ENCODE measurements at regions not wholly inside any gene's neighbourhood (a gene's known extent, or its start where the extent isn't known, plus 50 kb on each side); places are given as distances from the start of the nearest gene placed in this dataset.

DNA sequence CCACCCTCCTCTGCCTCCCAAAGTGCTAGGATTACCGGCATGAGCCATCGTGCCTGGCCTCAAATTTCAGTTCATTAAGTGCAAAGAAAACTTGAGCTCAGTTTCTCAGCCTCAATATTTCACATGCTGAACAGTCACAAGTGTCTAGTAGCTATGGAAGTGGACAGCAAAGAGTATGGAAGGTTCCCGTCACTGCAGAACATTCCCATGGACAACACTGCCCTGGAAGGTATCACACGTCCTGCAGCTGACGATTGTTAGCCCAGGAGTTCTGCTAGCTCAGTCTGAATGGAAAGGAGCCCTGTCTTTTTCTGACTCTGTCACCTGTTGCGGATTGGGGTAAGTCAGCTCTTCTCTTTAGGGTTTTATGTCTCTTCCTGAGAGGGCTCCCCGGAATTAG lies 86.2 kb upstream of the PTPRM start:
- TF ChIP-seq EZH2phosphoT487 (IDR thresholded peaks at IDR 0.05; ENCODE audit: borderline replicate concordance, low read length) = no peak
- TF ChIP-seq, protein P1, sequence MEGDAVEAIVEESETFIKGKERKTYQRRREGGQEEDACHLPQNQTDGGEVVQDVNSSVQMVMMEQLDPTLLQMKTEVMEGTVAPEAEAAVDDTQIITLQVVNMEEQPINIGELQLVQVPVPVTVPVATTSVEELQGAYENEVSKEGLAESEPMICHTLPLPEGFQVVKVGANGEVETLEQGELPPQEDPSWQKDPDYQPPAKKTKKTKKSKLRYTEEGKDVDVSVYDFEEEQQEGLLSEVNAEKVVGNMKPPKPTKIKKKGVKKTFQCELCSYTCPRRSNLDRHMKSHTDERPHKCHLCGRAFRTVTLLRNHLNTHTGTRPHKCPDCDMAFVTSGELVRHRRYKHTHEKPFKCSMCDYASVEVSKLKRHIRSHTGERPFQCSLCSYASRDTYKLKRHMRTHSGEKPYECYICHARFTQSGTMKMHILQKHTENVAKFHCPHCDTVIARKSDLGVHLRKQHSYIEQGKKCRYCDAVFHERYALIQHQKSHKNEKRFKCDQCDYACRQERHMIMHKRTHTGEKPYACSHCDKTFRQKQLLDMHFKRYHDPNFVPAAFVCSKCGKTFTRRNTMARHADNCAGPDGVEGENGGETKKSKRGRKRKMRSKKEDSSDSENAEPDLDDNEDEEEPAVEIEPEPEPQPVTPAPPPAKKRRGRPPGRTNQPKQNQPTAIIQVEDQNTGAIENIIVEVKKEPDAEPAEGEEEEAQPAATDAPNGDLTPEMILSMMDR (IDR thresholded peaks at IDR 0.05; ENCODE audit: low read depth, low read length, poor library complexity, severe bottlenecking) = no peak
- H3K79me2 ChIP-seq (ENCODE audit: control insufficient read depth, low read length) = no peaks in the 10 kb centered on the region
- H3K36me3 ChIP-seq (ENCODE audit: control insufficient read depth, low read length) = no peaks in the 10 kb centered on the region
- no peak overlapping the region for H3K4me3 ChIP-seq (ENCODE audit: low read length)
- peaks cover 4% of the 10 kb centered on the region; the same call in 1 of the 2 replicates for H3K9me3 ChIP-seq (ENCODE audit: control insufficient read depth, insufficient read depth, low read length)
- no peak overlapping the region for H3K27ac ChIP-seq (ENCODE audit: low read depth, low read length)
- H3K4me1 ChIP-seq (ENCODE audit: control insufficient read depth, low read length) = no peaks in the 10 kb centered on the region
- H3K27me3 ChIP-seq (ENCODE audit: control insufficient read depth, low read length) = no peaks in the 10 kb centered on the region
- no peaks in the 10 kb centered on the region for H4K20me1 ChIP-seq (ENCODE audit: control insufficient read depth, insufficient read depth, low read depth, low read length)
- no peaks in the 10 kb centered on the region for H3F3A ChIP-seq (ENCODE audit: control insufficient read depth, insufficient read depth)
- H3K9me2 ChIP-seq (replicated peaks; ENCODE audit: control insufficient read depth, low read length) = no peaks in the 10 kb centered on the region
- H3K4me2 ChIP-seq (ENCODE audit: low read length) = no peak overlapping the region

DNA sequence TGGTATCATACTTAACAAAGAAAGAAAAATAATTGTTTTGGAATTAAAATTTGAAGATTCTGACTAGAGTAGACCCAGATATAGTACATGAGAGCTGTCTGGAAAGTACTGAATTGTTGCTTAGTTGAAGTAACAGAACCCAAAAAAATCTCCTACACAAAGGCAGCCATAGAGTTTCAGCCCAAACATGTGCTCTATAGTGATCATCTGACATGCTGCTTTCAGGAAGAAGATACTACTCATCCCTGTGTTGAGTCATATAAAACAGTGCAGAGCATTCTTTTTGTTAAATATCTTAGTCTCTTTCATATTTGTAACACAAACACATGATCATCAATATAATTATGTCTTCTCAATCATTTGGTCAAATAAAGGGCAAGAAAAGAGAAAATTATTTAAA lies 84.8 kb upstream of the PTPRM start:
- no peaks in the 10 kb centered on the region for H3F3A ChIP-seq (ENCODE audit: control insufficient read depth, insufficient read depth)
- H4K20me1 ChIP-seq (ENCODE audit: control insufficient read depth, insufficient read depth, low read depth, low read length) = no peaks in the 10 kb centered on the region
- TF ChIP-seq, protein P1 (IDR thresholded peaks at IDR 0.05; ENCODE audit: low read depth, low read length, poor library complexity, severe bottlenecking) = no peak
- no peak for TF ChIP-seq EZH2phosphoT487 (IDR thresholded peaks at IDR 0.05; ENCODE audit: borderline replicate concordance, low read length)
- no peak overlapping the region for H3K4me3 ChIP-seq (ENCODE audit: low read length)
- no peaks in the 10 kb centered on the region for H3K4me1 ChIP-seq (ENCODE audit: control insufficient read depth, low read length)
- no peak overlapping the region for H3K4me2 ChIP-seq (ENCODE audit: low read length)
- no peaks in the 10 kb centered on the region for H3K9me2 ChIP-seq (replicated peaks; ENCODE audit: control insufficient read depth, low read length)
- no peaks in the 10 kb centered on the region for H3K36me3 ChIP-seq (ENCODE audit: control insufficient read depth, low read length)
- H3K27me3 ChIP-seq (ENCODE audit: control insufficient read depth, low read length) = no peaks in the 10 kb centered on the region
- H3K9me3 ChIP-seq (ENCODE audit: control insufficient read depth, insufficient read depth, low read length) = peaks cover 3% of the 10 kb centered on the region; the same call in 1 of the 2 replicates
- no peaks in the 10 kb centered on the region for H3K79me2 ChIP-seq (ENCODE audit: control insufficient read depth, low read length)
- H3K27ac ChIP-seq (ENCODE audit: low read depth, low read length) = no peak overlapping the region

DNA sequence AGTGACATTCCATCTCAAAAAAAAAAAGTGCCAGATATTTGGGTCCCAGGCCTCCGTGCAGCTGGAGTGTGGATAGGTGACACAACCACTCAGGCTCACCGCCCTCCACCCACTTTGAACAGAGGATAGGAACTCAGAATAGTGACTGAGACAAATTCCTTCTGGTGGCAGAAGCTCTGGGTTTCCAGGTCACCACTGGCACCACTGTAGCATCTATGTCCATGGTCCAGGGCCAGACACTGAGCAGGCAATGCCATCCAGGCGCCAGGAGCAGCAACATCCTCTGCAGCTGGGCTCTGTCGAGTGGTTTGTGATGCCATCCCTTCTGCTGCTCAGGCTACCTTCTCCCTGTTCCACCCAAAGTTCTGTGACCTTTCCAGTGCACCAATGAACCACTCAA lies 81.5 kb upstream of the PTPRM start:
- Histone ChIP-seq H3K36me3 (ENCODE audit: control insufficient read depth, low read length) (no peaks in the 10 kb centered on the region), H3K4me1 (ENCODE audit: control insufficient read depth, low read length) (no peaks in the 10 kb centered on the region), H3F3A (ENCODE audit: control insufficient read depth, insufficient read depth) (no peaks in the 10 kb centered on the region), H3K9me3 (ENCODE audit: control insufficient read depth, insufficient read depth, low read length) (no peaks in the 10 kb centered on the region; the same call in 1 of the 2 replicates), H3K4me3 (ENCODE audit: low read length) (no peak overlapping the region), H3K27me3 (ENCODE audit: control insufficient read depth, low read length) (no peaks in the 10 kb centered on the region), H3K27ac (ENCODE audit: low read depth, low read length) (no peak overlapping the region), H4K20me1 (ENCODE audit: control insufficient read depth, insufficient read depth, low read depth, low read length) (no peaks in the 10 kb centered on the region), H3K9me2 (replicated peaks; ENCODE audit: control insufficient read depth, low read length) (no peaks in the 10 kb centered on the region), H3K4me2 (ENCODE audit: low read length) (no peak overlapping the region), H3K79me2 (ENCODE audit: control insufficient read depth, low read length) (no peaks in the 10 kb centered on the region)
- TF ChIP-seq, protein P1 (IDR thresholded peaks at IDR 0.05; ENCODE audit: low read depth, low read length, poor library complexity, severe bottlenecking) = no peak
- no peak for TF ChIP-seq EZH2phosphoT487 (IDR thresholded peaks at IDR 0.05; ENCODE audit: borderline replicate concordance, low read length)
